HG03025 (cell line): ENCODE measurements at regions not wholly inside any gene's neighbourhood (a gene's known extent, or its start where the extent isn't known, plus 50 kb on each side); places are given as distances from the start of the nearest gene placed in this dataset.
"Not testable (repeated sequence)": the region's sequence is repeated elsewhere in the genome, so short reads cannot be mapped to it uniquely, and the experiment has no call there.

Experiments used
- ATAC-seq: cut with Tn5 transposase; IDR thresholded peaks from one replicate; pipeline ENCODE4 v1.9.1; 2021; ENCODE audit warnings: mild to moderate bottlenecking, moderate library complexity; ENCODE audit not compliant: unreplicated experiment, low FRiP score

- ATAC-seq, result no peak
Observed at GRCh38 chr1:37158113-37158749, 123.9 kb upstream of the GRIK3 start.

- ATAC-seq, result no peak
Observed at GRCh38 chr1:37159102-37159501, 124.8 kb upstream of the GRIK3 start.

GRCh38 chr1:37161171-37161570 is 126.9 kb upstream of the GRIK3 start:
- no peak for ATAC-seq

GRCh38 chr1:37162059-37162458 is 127.7 kb upstream of the GRIK3 start:
- ATAC-seq, result no peak

- no peak for ATAC-seq
Observed at GRCh38 chr1:37166005-37166404, 131.7 kb upstream of the GRIK3 start.

- no peak for ATAC-seq
Observed at GRCh38 chr1:37167479-37167878, 133.2 kb upstream of the GRIK3 start.

GRCh38 chr1:37169241-37169640 is 134.9 kb upstream of the GRIK3 start:
- ATAC-seq, result no peak

- no peak for ATAC-seq
Observed at GRCh38 chr1:37169743-37170275, 135.5 kb upstream of the GRIK3 start.

GRCh38 chr1:37171691-37172090 is 137.4 kb upstream of the GRIK3 start:
- ATAC-seq, result no peak

- ATAC-seq, result no peak
Observed at GRCh38 chr1:37174341-37174740, 140.0 kb upstream of the GRIK3 start.

GRCh38 chr1:37174876-37175275 is 140.6 kb upstream of the GRIK3 start:
- ATAC-seq, result no peak

GRCh38 chr1:37175666-37176215 is 141.4 kb upstream of the GRIK3 start:
- no peak for ATAC-seq

- no peak for ATAC-seq
Observed at GRCh38 chr1:37176269-37176668, 142.0 kb upstream of the GRIK3 start.

- ATAC-seq, result no peak
Observed at GRCh38 chr1:37177230-37177864, 143.0 kb upstream of the GRIK3 start.

- ATAC-seq, result no peak
Observed at GRCh38 chr1:37181425-37181824, 147.1 kb upstream of the GRIK3 start.

- ATAC-seq, result no peak
Observed at GRCh38 chr1:37184789-37185188, 150.5 kb upstream of the GRIK3 start.

GRCh38 chr1:37186246-37186756 is 152.0 kb upstream of the GRIK3 start:
- ATAC-seq, result no peak

GRCh38 chr1:37189111-37189510 is 154.8 kb upstream of the GRIK3 start:
- no peak for ATAC-seq

- ATAC-seq, result no peak
Observed at GRCh38 chr1:37197411-37197810, 163.1 kb upstream of the GRIK3 start.

- ATAC-seq, result not testable (repeated sequence)
Observed at GRCh38 chr1:37214305-37214704, 180.0 kb upstream of the GRIK3 start.

GRCh38 chr1:37233606-37234005 is 199.3 kb upstream of the GRIK3 start:
- no peak for ATAC-seq
